T-helper 2 cell treated with Interferon-gamma antibody and Interleukin-4, amounts not matched to agents 100 ng/mL and 5 ng/mL, for 36 hours (primary cell): ENCODE measurements at regions not wholly inside any gene's neighbourhood (a gene's known extent, or its start where the extent isn't known, plus 50 kb on each side); places are given as distances from the start of the nearest gene placed in this dataset.
"Not testable (repeated sequence)": the region's sequence is repeated elsewhere in the genome, so short reads cannot be mapped to it uniquely, and the experiment has no call there.

Experiments used
- intact Hi-C: fragments of 100-400 bp; cut with micrococcal nuclease; formaldehyde crosslinking; loops from one replicate; pipeline ENCODE4 v1.15.1; 2023

GRCh38 chr5:167049771-167050567 is 1241.5 kb upstream of the WWC1 start:
- intact Hi-C loops: loop anchor here (5.0 kb wide), 1 partner anchor 1418 kb away; no protein-coding TSS in a partner anchor

GRCh38 chr5:167050568-167051401 is 1240.7 kb upstream of the WWC1 start:
- intact Hi-C loops: no loop called here

- intact Hi-C loops: no loop called here
Observed at GRCh38 chr5:167051402-167051768, 1240.1 kb upstream of the WWC1 start.

- intact Hi-C loops: no loop called here
Observed at GRCh38 chr5:167052791-167053190, 1238.7 kb upstream of the WWC1 start.

- intact Hi-C loops: no loop called here
Observed at GRCh38 chr5:167057665-167058064, 1233.8 kb upstream of the WWC1 start.

- intact Hi-C loops: no loop called here
Observed at GRCh38 chr5:167061695-167062094, 1229.8 kb upstream of the WWC1 start.

- intact Hi-C loops: no loop called here
Observed at GRCh38 chr5:167063116-167063515, 1228.3 kb upstream of the WWC1 start.

- intact Hi-C loops: no loop called here
Observed at GRCh38 chr5:167063788-167064187, 1227.7 kb upstream of the WWC1 start.

- intact Hi-C loops: no loop called here
Observed at GRCh38 chr5:167064198-167064776, 1227.2 kb upstream of the WWC1 start.

GRCh38 chr5:167065794-167066193 is 1225.7 kb upstream of the WWC1 start:
- intact Hi-C loops: no loop called here

- intact Hi-C loops: no loop called here
Observed at GRCh38 chr5:167071981-167072610, 1219.3 kb upstream of the WWC1 start.

- intact Hi-C loops: no loop called here
Observed at GRCh38 chr5:167081561-167081960, 1209.9 kb upstream of the WWC1 start.

GRCh38 chr5:167096816-167097215 is 1194.6 kb upstream of the WWC1 start:
- intact Hi-C loops: no loop called here

- intact Hi-C loops: no loop called here
Observed at GRCh38 chr5:167104351-167104750, 1187.1 kb upstream of the WWC1 start.

- intact Hi-C loops: no loop called here
Observed at GRCh38 chr5:167105941-167106340, 1185.5 kb upstream of the WWC1 start.

- intact Hi-C loops: no loop called here
Observed at GRCh38 chr5:167107684-167108083, 1183.8 kb upstream of the WWC1 start.

- intact Hi-C loops: not testable (repeated sequence)
Observed at GRCh38 chr5:167108266-167108665, 1183.2 kb upstream of the WWC1 start.

GRCh38 chr5:167112556-167112955 is 1178.9 kb upstream of the WWC1 start:
- intact Hi-C loops: no loop called here

GRCh38 chr5:167122267-167122666 is 1169.2 kb upstream of the WWC1 start:
- intact Hi-C loops: no loop called here

- intact Hi-C loops: no loop called here
Observed at GRCh38 chr5:167123126-167123525, 1168.3 kb upstream of the WWC1 start.

- intact Hi-C loops: no loop called here
Observed at GRCh38 chr5:167128581-167128980, 1162.9 kb upstream of the WWC1 start.
